Adipocyte (in vitro differentiated cells): ENCODE measurements at regions not wholly inside any gene's neighbourhood (a gene's known extent, or its start where the extent isn't known, plus 50 kb on each side); places are given as distances from the start of the nearest gene placed in this dataset.

Experiments used
- DNase-seq: peaks from one replicate; pipeline ENCODE4 v3.0.0-alpha.2; 2015; ENCODE audit warnings: low read depth
- H3K27me3 ChIP-seq: replicated peaks from 2 replicates; pipeline ENCODE4 v1.7.0; 2013; ENCODE audit warnings: mild to moderate bottlenecking, low read length, moderate library complexity; ENCODE audit not compliant: control insufficient read depth, insufficient read depth
- H3K36me3 ChIP-seq: 2 replicates; pipeline ENCODE4 v1.7.0; 2013; ENCODE audit warnings: low read length, mild to moderate bottlenecking, moderate library complexity; ENCODE audit not compliant: control insufficient read depth, insufficient read depth, severe bottlenecking
- H3K4me1 ChIP-seq: 2 replicates; pipeline ENCODE4 v1.7.0; 2013; ENCODE audit warnings: mild to moderate bottlenecking, low read length, moderate library complexity; ENCODE audit not compliant: control insufficient read depth, insufficient read depth
- H3K4me3 ChIP-seq: 2 replicates; pipeline ENCODE4 v1.7.0; 2013; ENCODE audit warnings: mild to moderate bottlenecking, low read length, moderate library complexity
- H3K9ac ChIP-seq: 2 replicates; pipeline ENCODE4 v1.7.0; 2013; ENCODE audit warnings: mild to moderate bottlenecking, low read length, moderate library complexity
- H3K9me3 ChIP-seq: 2 replicates; pipeline ENCODE4 v1.7.0; 2013; ENCODE audit warnings: mild to moderate bottlenecking, low read length, moderate library complexity; ENCODE audit not compliant: control insufficient read depth

DNA sequence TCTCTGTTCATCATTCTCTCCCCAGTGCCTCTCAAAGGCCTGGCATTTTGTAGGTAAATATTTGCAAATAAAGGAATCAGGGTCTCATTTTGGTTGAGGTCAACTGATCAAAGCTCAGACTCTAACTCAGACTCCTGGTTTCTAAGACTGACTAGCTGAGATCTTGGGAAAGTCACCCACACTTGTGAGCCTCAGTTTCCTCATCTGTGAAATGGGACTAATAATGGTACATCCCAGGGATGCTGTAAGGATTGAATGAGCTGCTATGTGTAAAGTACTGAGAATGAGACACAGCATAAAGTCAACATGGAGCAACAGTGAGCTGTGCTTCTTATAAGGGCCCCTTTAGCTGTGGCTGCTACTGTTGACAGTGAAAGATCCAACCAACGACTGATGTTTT lies 70.6 kb upstream of the XYLT1 start:
- no peak overlapping the region for H3K4me3 ChIP-seq
- H3K27me3 ChIP-seq, result peaks cover 28% of the 10 kb centered on the region
- no peak for DNase-seq
- no peaks in the 10 kb centered on the region for H3K36me3 ChIP-seq
- H3K9me3 ChIP-seq, result peaks cover 4% of the 10 kb centered on the region
- no peaks in the 10 kb centered on the region for H3K4me1 ChIP-seq
- H3K9ac ChIP-seq, result no peak overlapping the region

DNA sequence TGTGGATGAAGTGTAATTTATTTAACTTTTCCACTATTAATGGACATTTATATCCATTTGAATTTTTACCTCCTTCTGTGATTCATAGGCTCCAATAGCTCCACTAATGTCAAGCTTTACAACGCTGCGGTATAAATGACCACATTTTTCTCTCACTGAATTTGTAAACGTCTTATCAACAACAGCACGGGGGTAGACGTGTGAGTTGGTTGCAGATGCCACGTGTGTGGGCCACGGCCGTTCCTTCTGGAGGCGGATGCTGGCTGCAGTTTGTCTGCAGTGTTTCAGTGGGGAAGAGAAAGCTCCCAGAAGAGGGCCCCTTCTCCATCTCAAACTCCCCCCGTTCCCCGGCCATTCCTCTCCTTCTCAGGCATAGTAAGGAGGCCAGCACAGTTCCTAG lies 68.2 kb upstream of the XYLT1 start:
- H3K27me3 ChIP-seq, result peaks cover 35% of the 10 kb centered on the region
- no peaks in the 10 kb centered on the region for H3K9me3 ChIP-seq
- H3K36me3 ChIP-seq, result no peaks in the 10 kb centered on the region
- DNase-seq, result no peak
- no peak overlapping the region for H3K9ac ChIP-seq
- no peaks in the 10 kb centered on the region for H3K4me1 ChIP-seq
- no peak overlapping the region for H3K4me3 ChIP-seq

DNA sequence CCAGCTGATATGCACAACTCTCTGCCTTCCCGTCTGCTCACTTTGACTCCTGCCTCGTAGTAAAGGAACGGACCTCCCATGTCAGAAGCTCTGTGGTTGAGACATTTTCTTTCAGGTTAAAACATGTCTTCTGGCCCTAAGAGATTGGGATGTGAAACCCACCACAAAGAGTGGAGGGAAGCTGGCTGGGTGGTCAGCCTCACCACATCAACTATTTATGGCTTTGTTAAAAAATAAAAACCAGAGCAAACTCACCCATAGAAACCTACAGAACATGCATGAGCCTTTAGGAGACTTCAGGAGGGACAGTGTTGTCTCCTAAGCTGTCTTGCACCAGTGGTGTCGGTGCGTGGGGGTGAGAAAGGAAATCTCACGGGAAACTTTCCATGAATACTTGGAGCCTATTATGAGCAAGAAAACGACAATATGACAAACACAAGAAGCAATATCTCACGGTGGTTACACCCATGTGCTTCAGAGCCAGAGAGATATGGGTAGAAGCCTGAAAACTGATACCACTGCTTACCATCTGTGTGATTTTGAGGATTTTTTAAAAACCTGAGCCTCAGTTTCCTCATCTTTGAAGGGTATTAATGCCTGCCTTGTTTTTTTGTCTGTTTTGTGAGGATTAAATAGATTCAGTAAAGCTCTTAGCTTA lies 61.7 kb upstream of the XYLT1 start:
- Histone ChIP-seq H3K9ac (no peak overlapping the region), H3K36me3 (no peaks in the 10 kb centered on the region), H3K27me3 (peaks cover 41% of the 10 kb centered on the region), H3K4me3 (no peak overlapping the region), H3K9me3 (peaks cover 8% of the 10 kb centered on the region), H3K4me1 (no peaks in the 10 kb centered on the region)
- DNase-seq, result no peak

DNA sequence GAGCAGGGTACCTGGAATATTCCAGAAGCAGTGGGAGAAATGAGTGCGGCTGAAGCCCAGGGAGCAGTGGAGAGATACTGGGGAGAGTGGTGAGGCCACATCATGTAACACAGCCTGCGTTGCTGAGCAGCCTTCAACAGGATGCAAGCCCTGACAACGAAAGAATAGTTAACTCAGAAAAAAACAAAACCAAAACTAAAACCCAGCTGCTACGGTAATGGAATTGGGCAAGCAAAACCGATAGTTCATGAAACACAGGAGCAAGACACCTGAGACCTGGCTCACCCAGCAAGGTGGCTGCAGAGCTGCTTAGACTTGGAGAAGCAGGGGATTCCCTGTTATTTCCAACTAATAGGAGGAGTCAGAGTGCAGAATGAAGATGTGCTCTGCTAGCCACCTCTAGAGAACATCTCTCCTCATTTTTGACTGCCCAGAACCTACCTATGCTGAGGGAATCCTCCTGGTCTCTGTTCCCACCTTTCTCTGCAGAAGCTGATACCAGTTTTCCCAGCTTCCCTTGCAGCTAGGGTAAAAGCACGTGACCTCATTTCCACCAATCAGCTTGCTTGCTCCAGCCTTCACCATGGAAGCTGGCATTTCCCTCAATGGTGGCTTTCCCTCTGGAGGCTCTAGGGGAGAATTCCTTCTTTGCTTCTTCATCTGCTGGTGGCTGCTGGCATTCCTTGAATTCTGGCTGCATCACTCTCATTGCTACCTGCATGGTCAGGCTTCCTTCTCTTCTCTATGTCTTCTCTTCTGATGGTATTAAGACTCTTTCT lies 59.4 kb upstream of the XYLT1 start:
- Histone ChIP-seq H3K9me3 (peaks cover 8% of the 10 kb centered on the region), H3K9ac (no peak overlapping the region), H3K4me3 (no peak overlapping the region), H3K36me3 (no peaks in the 10 kb centered on the region), H3K27me3 (peaks cover 28% of the 10 kb centered on the region), H3K4me1 (no peaks in the 10 kb centered on the region)
- DNase-seq, result no peak

DNA sequence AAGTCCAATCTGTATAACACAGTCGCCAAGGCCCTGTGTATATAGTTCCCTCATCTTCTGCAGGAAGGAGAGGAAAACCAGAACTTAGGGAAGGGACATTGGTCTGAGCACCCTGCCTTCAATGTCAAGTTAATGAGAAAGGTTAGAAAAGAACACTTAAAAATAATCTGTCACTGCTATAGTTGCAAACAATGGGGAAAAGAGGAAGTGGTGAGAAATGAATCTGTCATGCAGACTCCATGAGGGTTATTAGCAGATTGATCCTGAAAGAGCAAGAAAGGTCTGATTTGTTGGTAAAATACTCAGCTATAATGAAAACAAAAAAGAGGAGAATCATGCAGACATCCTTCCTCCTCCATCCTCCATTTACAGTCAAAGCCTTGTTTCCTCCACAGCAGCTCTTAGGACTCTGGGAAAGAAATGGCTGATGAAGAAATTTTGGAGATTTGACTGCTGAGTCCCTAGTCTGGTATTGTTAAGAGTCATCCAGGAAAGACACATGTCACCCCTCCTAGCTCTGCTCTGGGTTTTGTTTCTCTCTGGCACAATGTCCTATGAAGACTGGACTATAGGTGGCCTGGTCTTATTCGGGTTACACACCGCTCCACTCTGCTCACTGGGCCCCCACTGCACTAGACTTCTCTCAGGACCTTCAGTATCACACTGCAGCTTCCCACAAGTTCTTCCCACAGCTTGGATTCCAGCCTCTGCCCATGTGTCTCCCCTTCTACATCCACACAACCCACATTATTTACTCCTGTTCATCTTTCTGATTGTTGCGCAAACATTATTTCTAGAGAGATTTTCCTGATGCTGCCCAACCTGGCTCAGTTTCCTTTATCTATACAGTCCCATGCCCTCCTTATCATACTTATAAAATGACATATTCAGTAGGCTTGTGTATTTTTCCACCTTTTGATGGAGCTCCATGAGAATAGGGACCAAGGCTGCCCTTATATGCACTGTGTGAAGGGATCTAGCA lies 56.5 kb upstream of the XYLT1 start:
- Histone ChIP-seq H3K9ac (no peak overlapping the region), H3K9me3 (peaks cover 8% of the 10 kb centered on the region), H3K4me3 (no peak overlapping the region), H3K27me3 (peaks cover 17% of the 10 kb centered on the region), H3K4me1 (no peaks in the 10 kb centered on the region), H3K36me3 (no peaks in the 10 kb centered on the region)
- no peak for DNase-seq

DNA sequence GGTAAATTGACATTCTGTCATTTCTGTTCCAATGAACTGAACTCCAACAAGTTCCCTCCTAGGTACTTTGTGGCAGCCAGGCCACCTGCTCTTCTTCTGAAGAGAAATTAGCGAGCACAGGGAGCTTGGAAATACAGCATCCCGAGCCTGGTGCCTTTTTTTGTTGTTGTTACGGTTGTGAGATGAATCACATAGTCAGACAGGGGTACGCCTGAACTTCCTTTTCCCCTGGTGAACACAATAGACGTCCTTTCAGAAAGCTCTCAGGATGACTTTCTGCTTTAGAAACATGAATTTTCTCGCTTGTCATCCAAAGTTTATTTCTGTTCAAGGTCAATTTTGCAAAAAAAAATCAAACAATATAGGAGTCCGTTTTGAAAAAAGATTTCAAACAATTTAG lies 53.9 kb upstream of the XYLT1 start:
- no peak overlapping the region for H3K4me3 ChIP-seq
- no peak for DNase-seq
- H3K9me3 ChIP-seq, result no peaks in the 10 kb centered on the region
- no peak overlapping the region for H3K9ac ChIP-seq
- peaks cover 10% of the 10 kb centered on the region for H3K27me3 ChIP-seq
- H3K4me1 ChIP-seq, result peaks cover 14% of the 10 kb centered on the region
- H3K36me3 ChIP-seq, result no peaks in the 10 kb centered on the region

DNA sequence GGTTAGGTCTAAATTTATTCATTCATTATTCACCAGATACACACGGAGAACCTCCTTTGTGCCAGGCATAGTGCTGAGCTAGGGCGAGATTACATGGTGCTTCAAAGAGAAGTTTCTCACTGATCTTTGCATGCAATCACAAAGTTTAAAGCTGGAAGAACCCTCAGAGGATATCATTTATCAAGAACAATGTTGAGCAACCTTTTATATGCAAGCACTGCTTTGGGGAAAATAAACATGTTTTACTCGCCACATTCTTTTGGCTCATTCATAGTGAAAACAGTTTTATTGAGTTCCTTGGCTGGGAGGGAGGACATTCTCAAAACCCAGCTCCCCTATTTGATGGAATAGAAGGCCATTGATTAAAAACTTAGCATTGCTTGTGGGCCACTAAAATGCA lies 49.8 kb upstream of the XYLT1 start:
- peak; percentile 84 for DNase-seq
- no peaks in the 10 kb centered on the region for H3K36me3 ChIP-seq
- H3K9ac ChIP-seq, result no peak overlapping the region
- H3K9me3 ChIP-seq, result no peaks in the 10 kb centered on the region
- H3K27me3 ChIP-seq, result no peaks in the 10 kb centered on the region
- H3K4me1 ChIP-seq, result peaks cover 28% of the 10 kb centered on the region
- H3K4me3 ChIP-seq, result no peak overlapping the region
